IMR-90 (cell line): ENCODE measurements at regions not wholly inside any gene's neighbourhood (a gene's known extent, or its start where the extent isn't known, plus 50 kb on each side); places are given as distances from the start of the nearest gene placed in this dataset.

Experiments used
- ATAC-seq: fragments of 200-7000 bp; cut with Tn5 transposase; 2 replicates; pipeline ENCODE4 v1.9.1; 2020; ENCODE audit warnings: low read depth, mild to moderate bottlenecking, moderate library complexity
- BruUV-seq: library from RNA; stranded (reverse); fragments of 400-500 nt; replicated peaks from 2 replicates; lab custom pipeline; 2021; lab: Mats Ljungman, UMichigan
- CTCF ChIA-PET: fragments of 300-600 bp; formaldehyde crosslinking; extraction: SDS; loops from one replicate; lab custom pipeline; 2021; ENCODE audit warnings: antibody characterized with exemption; lab: Yijun Ruan, JAX
- POLR2A ChIA-PET: fragments of 300-600 bp; sonication (Branson Sonifier 250); formaldehyde crosslinking; loops from one replicate; lab custom pipeline; 2022; ENCODE audit warnings: antibody characterized with exemption; ENCODE audit not compliant: unreplicated experiment; lab: Charles Lee
- DNase-seq: peaks from one replicate; pipeline ENCODE4 v3.0.0; 2013
- H2AFZ ChIP-seq: replicated peaks from 2 replicates; pipeline ENCODE3; 2013; ENCODE audit warnings: low read length, mild to moderate bottlenecking; ENCODE audit not compliant: poor library complexity
- H2AK5ac ChIP-seq: 2 replicates; pipeline ENCODE4 v1.6.1; 2013; ENCODE audit warnings: low read depth, low read length, inconsistent platforms
- H2AK9ac ChIP-seq: replicated peaks from 2 replicates; pipeline ENCODE3; 2013; ENCODE audit warnings: mild to moderate bottlenecking, low read depth, low read length, moderate library complexity; ENCODE audit not compliant: poor library complexity
- H2BK120ac ChIP-seq: 2 replicates; pipeline ENCODE4 v1.6.1; 2013; ENCODE audit warnings: low read depth, low read length, inconsistent platforms
- H2BK15ac ChIP-seq: 3 replicates; pipeline ENCODE4 v1.6.1; 2013; ENCODE audit warnings: low read depth, low read length, inconsistent platforms
- H2BK20ac ChIP-seq: 2 replicates; pipeline ENCODE4 v1.6.1; 2013; ENCODE audit warnings: low read depth, mild to moderate bottlenecking, inconsistent platforms, low read length, moderate library complexity
- H2BK5ac ChIP-seq: 2 replicates; pipeline ENCODE4 v1.6.1; 2013; ENCODE audit warnings: mild to moderate bottlenecking, low read depth, low read length, inconsistent platforms; ENCODE audit not compliant: poor library complexity, severe bottlenecking
- H3K14ac ChIP-seq: replicated peaks from 2 replicates; pipeline ENCODE4 v1.6.1; 2013; ENCODE audit warnings: low read depth, low read length, inconsistent platforms
- H3K18ac ChIP-seq: 2 replicates; pipeline ENCODE4 v1.6.1; 2013; ENCODE audit warnings: low read depth, low read length, control low read depth
- H3K23ac ChIP-seq: 2 replicates; pipeline ENCODE4 v1.6.1; 2013; ENCODE audit warnings: low read depth, low read length, inconsistent platforms
- H3K27ac ChIP-seq: 2 replicates; pipeline ENCODE4 v1.5.1; 2013; ENCODE audit warnings: mild to moderate bottlenecking, control low read depth, low read length; ENCODE audit not compliant: insufficient read depth
- H3K27me3 ChIP-seq: 2 replicates; pipeline ENCODE4 v1.6.1; 2013; ENCODE audit warnings: low read length; ENCODE audit not compliant: control insufficient read depth, insufficient read depth
- H3K36me3 ChIP-seq: 2 replicates; pipeline ENCODE4 v1.6.1; 2013; ENCODE audit warnings: low read length, mixed read lengths; ENCODE audit not compliant: control insufficient read depth, insufficient read depth
- H3K4ac ChIP-seq: 2 replicates; pipeline ENCODE4 v1.6.1; 2013; ENCODE audit warnings: low read depth, low read length, inconsistent platforms
- H3K4me1 ChIP-seq: 2 replicates; pipeline ENCODE4 v1.6.1; 2013; ENCODE audit warnings: low read length, mixed read lengths; ENCODE audit not compliant: control insufficient read depth, insufficient read depth
- H3K4me2 ChIP-seq: 2 replicates; pipeline ENCODE4 v1.6.1; 2013; ENCODE audit warnings: low read depth, mild to moderate bottlenecking, control low read depth, low read length, moderate library complexity
- H3K4me3 ChIP-seq: 2 replicates; pipeline ENCODE4 v1.5.1; 2013; ENCODE audit warnings: low read depth, mild to moderate bottlenecking, control low read depth, low read length, moderate library complexity; ENCODE audit not compliant: insufficient read depth
- H3K56ac ChIP-seq: 2 replicates; pipeline ENCODE4 v1.6.1; 2013; ENCODE audit warnings: low read length, inconsistent platforms; ENCODE audit not compliant: insufficient read depth; ENCODE audit errors: extremely low read depth
- H3K79me1 ChIP-seq, 2 experiments: 2 replicates each; pipeline ENCODE4 v1.6.1; 2013; ENCODE audit warnings: low read length in 2 of 2, inconsistent platforms in 1 of 2, low read depth in 1 of 2
- H3K9ac ChIP-seq: 2 replicates; pipeline ENCODE4 v1.6.1; 2013; ENCODE audit warnings: low read depth, low read length, control low read depth
- H3K9me1 ChIP-seq: 2 replicates; pipeline ENCODE4 v1.6.1; 2013; ENCODE audit warnings: low read length, inconsistent platforms; ENCODE audit not compliant: insufficient read depth
- H3K9me3 ChIP-seq: 2 replicates; pipeline ENCODE4 v1.6.1; 2013; ENCODE audit warnings: low read length; ENCODE audit not compliant: control insufficient read depth, insufficient read depth
- H4K20me1 ChIP-seq: 2 replicates; pipeline ENCODE4 v1.6.1; 2013; ENCODE audit warnings: low read length, inconsistent platforms; ENCODE audit not compliant: insufficient read depth
- H4K5ac ChIP-seq: 2 replicates; pipeline ENCODE4 v1.6.1; 2013; ENCODE audit warnings: mild to moderate bottlenecking, low read depth, low read length, control low read depth
- H4K8ac ChIP-seq, 2 experiments: 2 replicates each; pipeline ENCODE4 v1.6.1; 2013; ENCODE audit warnings: low read depth in 2 of 2, low read length in 2 of 2, control low read depth in 1 of 2, inconsistent platforms in 1 of 2
- H4K91ac ChIP-seq: 2 replicates; pipeline ENCODE4 v1.6.1; 2013; ENCODE audit warnings: low read depth, low read length, inconsistent platforms; ENCODE audit not compliant: insufficient read depth
- BHLHE40 ChIP-seq: fragments of 150-350 bp; IDR thresholded peaks from 2 replicates; pipeline ENCODE4 v1.6.1; 2016; ENCODE audit warnings: mild to moderate bottlenecking, low read depth, low read length
- CEBPB ChIP-seq: IDR thresholded peaks from 2 replicates; pipeline ENCODE4 v1.6.1; 2012; ENCODE audit warnings: low read depth, low read length, improper control_type of control experiment
- CHD1 ChIP-seq: IDR thresholded peaks from 2 replicates; pipeline ENCODE4 v1.6.1; 2012; ENCODE audit warnings: low read depth, low read length, improper control_type of control experiment
- CTCF ChIP-seq: conservative IDR thresholded peaks from 2 replicates; pipeline ENCODE4 v1.5.1; 2012; ENCODE audit warnings: mild to moderate bottlenecking, low read depth, low read length, improper control_type of control experiment
- FOS ChIP-seq: fragments of 150-350 bp; IDR thresholded peaks from 2 replicates; pipeline ENCODE4 v1.6.1; 2016; ENCODE audit warnings: low read depth, low read length
- MAFK ChIP-seq: IDR thresholded peaks from 2 replicates; pipeline ENCODE4 v1.6.1; 2012; ENCODE audit warnings: low read depth, low read length, improper control_type of control experiment
- MAZ ChIP-seq: IDR thresholded peaks from 2 replicates; pipeline ENCODE4 v1.6.1; 2012; ENCODE audit warnings: low read depth, mild to moderate bottlenecking, low read length, improper control_type of control experiment, moderate library complexity, borderline replicate concordance
- POLR2A ChIP-seq: IDR thresholded peaks from 2 replicates; pipeline ENCODE4 v1.6.1; 2012; ENCODE audit warnings: mild to moderate bottlenecking, low read depth, low read length
- RAD21 ChIP-seq: IDR thresholded peaks from 2 replicates; pipeline ENCODE4 v1.6.1; 2012; ENCODE audit warnings: low read length, improper control_type of control experiment
- RFX5 ChIP-seq: IDR thresholded peaks from 2 replicates; pipeline ENCODE4 v1.8.0; 2012; ENCODE audit warnings: low read depth, mild to moderate bottlenecking, low read length, moderate library complexity
- SMC3 ChIP-seq: fragments of 150-350 bp; IDR thresholded peaks from 2 replicates; pipeline ENCODE4 v1.6.1; 2016; ENCODE audit warnings: low read depth, mild to moderate bottlenecking, antibody characterized with exemption, low read length, moderate library complexity
- USF2 ChIP-seq: fragments of 150-350 bp; IDR thresholded peaks from 2 replicates; pipeline ENCODE4 v1.6.1; 2017; ENCODE audit warnings: mild to moderate bottlenecking, antibody characterized with exemption, low read length, low read depth
- WGBS, 2 experiments: methylation state at CpG; one replicate each; pipeline versions ENCODE4 v1.1.5 to v1.1.7; 2013; ENCODE audit warnings: missing lambda C conversion rate in 2 of 2; ENCODE audit not compliant: insufficient read length in 1 of 2; ENCODE audit errors: extremely low coverage in 2 of 2; 5-methylcytosine and 5-hydroxymethylcytosine counted together
- dilution Hi-C: fragments of 300-500 bp; cut with HindIII; formaldehyde crosslinking; loops from one replicate; pipeline ENCODE4 v1.14.3; 2018; ENCODE audit warnings: low sequenced_read_pairs; ENCODE audit not compliant: unreplicated experiment
- in situ Hi-C: fragments of 300-500 bp; cut with MboI; formaldehyde crosslinking; loops from 3 replicates; pipeline ENCODE4 v1.14.3; 2019; ENCODE audit warnings: low sequenced_read_pairs, inconsistent platforms, mixed read lengths
- intact Hi-C: fragments of 100-400 bp; cut with micrococcal nuclease; formaldehyde crosslinking; loops from 2 replicates; pipeline ENCODE4 v1.10.0; 2022

- H3K23ac ChIP-seq = no peak overlapping the region
- no peak overlapping the region for H2AK9ac ChIP-seq
- H3K4me2 ChIP-seq = no peak overlapping the region
- H2BK120ac ChIP-seq = no peak overlapping the region
- no peak overlapping the region for H3K56ac ChIP-seq
- intact Hi-C loops (no loop called here), dilution Hi-C loops (no loop called here), in situ Hi-C loops (no loop called here)
- no peak overlapping the region for H3K14ac ChIP-seq
- ATAC-seq (no peak), DNase-seq (no peak)
- no peaks in the 10 kb centered on the region for H3K27me3 ChIP-seq
- no CpG with 5 or more reads among the region's 2 CpGs for WGBS, 2 experiments
- no peak overlapping the region for H3K4ac ChIP-seq
- no peaks in the 10 kb centered on the region for H3K79me1 ChIP-seq
- no TSS peak for BruUV-seq
- H3K9me1 ChIP-seq = no peaks in the 10 kb centered on the region
- H3K36me3 ChIP-seq = no peaks in the 10 kb centered on the region
- H3K18ac ChIP-seq = no peak overlapping the region
- POLR2A ChIA-PET = no interaction called here
- no peak overlapping the region for H2AK5ac ChIP-seq
- H2BK20ac ChIP-seq = no peak overlapping the region
- no peaks in the 10 kb centered on the region for H3K9me3 ChIP-seq
- no peak overlapping the region for H3K4me3 ChIP-seq
- no peaks in the 10 kb centered on the region for H4K20me1 ChIP-seq
- H4K5ac ChIP-seq = no peak overlapping the region
- CTCF ChIA-PET = no interaction called here
- no peak overlapping the region for H2BK5ac ChIP-seq
- TF ChIP-seq RAD21 (no peak), MAFK (no peak), FOS (no peak), USF2 (no peak), SMC3 (no peak), MAZ (no peak), POLR2A (no peak), CHD1 (no peak), BHLHE40 (no peak), CEBPB (no peak), RFX5 (no peak), CTCF (no peak)
- no peak overlapping the region for H4K91ac ChIP-seq
- H2AFZ ChIP-seq = no peak overlapping the region
- no peak overlapping the region for H2BK15ac ChIP-seq
- H3K9ac ChIP-seq = no peak overlapping the region
- no peaks in the 10 kb centered on the region for H3K4me1 ChIP-seq
- no peak overlapping the region for H4K8ac ChIP-seq
- H3K27ac ChIP-seq = no peak overlapping the region
Measured at GRCh38 chr5:167514461-167514860, 777.0 kb upstream of the WWC1 start.
